HG03045 (cell line): ENCODE measurements at regions not wholly inside any gene's neighbourhood (a gene's known extent, or its start where the extent isn't known, plus 50 kb on each side); places are given as distances from the start of the nearest gene placed in this dataset.

Experiments
- ATAC-seq: cut with Tn5 transposase; IDR thresholded peaks from one replicate; pipeline ENCODE4 v1.9.1; 2021; ENCODE audit warnings: mild to moderate bottlenecking, moderate library complexity; ENCODE audit not compliant: unreplicated experiment

DNA sequence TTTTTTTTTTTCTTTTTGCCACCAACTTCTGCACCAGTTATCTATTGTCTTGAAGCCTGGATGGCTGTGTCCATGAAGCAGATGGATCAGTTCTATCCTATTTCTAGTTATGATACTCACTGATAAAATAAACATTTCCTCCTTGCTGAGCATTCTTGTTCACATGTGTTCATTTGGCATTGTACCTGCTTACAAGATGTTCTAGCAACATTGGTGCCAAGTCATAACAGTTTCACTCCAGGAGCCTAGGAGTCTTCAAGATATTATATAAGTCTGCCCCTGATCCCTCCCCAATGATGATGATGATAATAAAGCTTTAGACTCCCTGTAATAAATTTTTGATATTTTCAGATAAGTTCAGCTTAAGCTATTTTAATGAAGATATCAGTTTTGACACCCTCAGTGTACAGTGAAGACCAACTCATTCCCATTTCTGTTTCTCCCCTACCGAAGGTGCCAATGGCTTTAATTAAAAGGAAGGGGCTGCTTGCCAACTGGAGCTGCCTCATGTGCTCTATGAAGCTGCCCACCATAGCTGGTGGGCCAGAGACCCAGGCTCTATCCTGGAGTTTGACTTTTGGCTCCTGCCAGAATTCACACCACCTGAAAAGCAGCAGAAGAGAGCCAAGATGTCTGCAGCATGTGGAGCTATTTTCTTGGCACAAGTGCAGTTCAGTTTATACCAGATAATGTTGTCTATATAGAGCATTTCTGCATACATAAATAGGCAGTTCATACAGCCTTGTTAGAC is 265.4 kb upstream of the TET2 start:
- no peak for ATAC-seq

DNA sequence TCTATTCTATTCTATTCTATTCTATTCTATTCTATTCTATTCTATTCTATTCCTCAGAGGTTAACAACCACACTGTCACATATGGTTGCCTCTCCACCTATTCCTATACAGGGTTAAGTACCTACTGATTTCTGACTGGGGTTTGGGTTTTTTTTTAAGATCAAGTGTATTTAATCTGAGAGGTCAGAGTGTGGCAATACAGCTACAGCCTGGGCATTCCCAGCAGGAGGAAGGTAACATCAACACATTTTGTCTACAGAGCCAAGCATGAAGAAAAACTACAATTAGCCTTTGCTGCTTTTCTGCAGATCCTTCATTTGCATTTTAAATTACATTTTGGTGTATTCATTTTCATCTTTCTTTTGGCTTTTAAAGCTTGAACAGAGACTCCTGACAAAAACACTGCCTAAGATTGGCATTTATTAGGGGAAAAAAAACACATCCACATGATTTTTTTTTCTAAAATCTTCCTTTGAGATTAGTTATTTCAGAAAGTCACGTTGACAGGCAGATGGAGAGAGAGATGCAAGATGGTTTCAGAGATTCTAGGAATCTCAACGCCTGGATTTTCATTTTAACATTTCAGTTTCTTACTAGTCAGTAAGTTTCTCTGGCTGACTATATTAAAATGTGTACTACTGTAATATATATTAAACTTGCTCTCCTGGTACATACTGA is 255.9 kb upstream of the TET2 start:
- no peak for ATAC-seq

DNA sequence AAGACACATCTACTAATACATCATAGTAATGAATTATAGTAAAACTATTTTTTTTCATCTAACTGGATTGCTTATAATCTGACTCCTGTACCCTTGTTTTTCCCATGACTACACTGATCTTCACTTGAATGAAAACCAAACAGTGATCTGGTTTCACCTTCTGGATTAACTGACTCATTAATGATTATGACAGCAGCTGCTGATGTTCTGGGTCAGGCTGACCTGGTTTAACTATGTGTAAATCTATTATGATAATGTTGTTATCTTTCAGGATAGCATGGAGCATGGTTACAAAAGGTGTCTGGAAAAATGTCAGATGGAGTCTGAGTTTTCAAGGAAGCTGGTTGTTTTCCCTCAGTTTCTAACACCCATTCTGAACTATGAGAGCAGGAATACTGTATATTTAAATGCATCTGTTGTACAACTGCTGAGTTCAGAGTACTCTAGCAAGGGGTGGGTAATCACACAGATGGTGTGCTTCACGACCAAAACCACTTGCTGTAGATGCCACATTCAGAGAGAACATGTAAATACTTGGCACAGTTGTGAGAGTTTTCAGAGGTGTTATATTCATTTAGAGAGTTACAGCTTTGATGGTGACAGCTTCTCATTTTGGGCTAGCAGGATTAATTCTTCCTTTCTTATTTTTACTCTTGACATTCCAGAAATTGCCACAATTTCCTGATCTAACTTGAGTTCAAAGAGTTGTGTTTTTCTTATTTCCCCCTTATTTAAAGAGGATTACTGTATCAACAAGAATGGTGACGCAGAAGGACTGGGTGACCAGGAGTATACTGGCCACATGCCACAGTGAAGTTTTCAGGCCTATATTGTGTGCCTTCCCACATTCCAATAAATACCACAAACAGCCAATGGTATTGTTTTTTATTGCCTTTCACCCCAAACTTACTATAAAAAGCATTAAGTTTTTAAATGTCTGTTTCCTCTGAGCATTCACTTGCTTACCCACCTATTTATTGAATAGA is 249.7 kb upstream of the TET2 start:
- peak; percentile 71 for ATAC-seq

DNA sequence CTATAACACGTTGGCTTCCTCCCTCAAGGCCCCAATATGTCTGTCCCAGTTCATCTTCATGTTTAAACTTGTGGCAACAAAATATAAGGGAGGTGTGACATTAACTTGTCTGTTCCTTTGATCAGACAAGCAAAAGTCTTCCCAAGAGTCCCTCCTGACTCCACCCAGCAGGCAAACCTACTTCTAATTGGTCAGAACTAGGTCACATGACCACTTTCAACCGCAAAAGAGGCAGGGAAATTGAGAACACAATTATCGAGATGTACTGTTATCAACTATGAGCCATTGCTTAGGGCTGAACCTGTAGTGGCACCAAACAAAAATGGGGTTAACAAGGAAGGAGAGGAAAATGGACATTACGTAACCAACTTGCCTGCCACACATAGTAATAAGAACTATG is 246.8 kb upstream of the TET2 start:
- ATAC-seq: no peak

DNA sequence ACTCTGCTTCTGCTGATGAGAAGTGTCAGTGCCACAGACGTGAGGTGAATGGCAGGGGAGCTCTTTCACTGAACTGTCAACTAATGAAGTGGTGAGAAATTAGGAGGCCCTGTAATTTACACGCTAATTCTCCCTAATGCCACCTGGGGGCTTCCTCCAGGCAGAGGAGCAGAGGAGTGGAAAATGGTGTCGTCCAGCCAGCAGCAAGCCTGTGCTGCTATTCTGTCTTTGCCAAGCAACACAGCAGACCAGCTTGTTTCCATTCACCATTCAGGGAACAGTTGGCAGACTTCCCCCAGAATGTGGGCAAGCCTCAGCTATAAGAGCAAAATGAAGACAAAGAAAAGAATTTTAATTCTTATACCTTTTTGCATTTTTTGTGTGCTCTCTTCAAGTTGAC is 245.2 kb upstream of the TET2 start:
- no peak for ATAC-seq

DNA sequence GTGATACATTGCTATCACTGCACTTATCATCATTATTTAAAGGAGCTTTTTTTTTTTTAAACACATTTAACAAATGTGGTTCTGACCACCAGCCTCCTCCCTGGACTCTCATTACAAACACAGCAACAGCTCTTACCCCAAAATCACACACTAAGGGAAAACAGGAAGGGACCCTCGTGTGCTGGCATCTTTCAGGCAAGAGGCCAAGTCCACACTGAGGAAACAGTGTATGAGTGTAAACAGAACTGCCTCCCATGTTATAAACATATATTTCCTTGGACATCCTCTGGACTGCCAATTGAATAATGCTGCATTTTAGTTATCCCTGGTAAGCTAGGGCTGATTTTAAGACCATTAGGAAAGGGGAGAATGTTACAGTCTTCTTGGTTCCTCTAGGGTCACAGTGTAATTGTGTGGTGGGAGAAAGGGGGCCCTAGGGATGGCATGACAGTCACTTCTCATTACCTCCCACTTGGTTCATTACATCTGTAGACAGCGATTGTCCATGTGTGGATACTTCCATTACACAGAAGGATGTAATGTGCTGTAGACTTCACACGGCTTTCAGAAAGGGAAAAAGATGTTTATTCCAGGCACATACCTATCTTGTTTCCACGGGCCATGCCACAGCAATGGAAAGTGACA is 244.6 kb upstream of the TET2 start:
- ATAC-seq: no peak

DNA sequence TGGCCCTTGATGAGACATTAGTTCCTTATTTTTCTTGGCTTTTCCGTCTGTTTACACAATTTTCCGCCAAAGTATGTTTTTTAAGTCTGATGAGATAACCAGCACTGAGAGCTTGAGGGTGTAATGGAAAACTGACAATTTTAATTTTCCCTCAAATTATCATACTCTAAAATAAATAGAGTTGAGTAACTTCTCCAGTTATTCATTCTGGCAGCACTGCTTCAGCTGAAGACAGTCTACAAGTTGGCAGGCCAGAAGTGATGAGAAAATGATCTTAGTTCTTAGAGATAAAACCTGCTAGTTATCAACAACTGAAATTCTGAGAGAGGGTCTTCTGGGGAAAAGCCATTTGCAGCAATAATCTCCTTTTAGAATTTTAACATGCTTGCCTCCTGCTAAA is 241.6 kb upstream of the TET2 start:
- ATAC-seq: no peak

DNA sequence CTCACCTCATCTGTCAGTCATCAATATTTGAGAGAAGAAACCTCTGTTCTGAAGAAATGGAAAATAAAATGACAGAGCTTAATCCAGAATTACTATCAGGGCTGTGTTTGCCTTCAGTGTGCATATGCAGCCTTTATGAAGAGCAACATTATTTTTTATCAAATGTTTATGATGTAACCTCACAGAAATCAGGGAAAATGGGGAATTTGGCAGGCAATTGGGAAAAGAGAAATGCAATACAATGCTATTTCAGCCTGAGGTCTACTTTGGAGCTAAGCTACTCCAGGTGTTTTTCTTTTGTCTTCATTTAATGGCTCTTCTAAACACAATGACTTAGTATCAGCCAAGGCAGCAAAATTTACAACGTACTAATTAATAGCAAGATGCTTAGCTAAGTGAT is 241.1 kb upstream of the TET2 start:
- ATAC-seq: no peak

DNA sequence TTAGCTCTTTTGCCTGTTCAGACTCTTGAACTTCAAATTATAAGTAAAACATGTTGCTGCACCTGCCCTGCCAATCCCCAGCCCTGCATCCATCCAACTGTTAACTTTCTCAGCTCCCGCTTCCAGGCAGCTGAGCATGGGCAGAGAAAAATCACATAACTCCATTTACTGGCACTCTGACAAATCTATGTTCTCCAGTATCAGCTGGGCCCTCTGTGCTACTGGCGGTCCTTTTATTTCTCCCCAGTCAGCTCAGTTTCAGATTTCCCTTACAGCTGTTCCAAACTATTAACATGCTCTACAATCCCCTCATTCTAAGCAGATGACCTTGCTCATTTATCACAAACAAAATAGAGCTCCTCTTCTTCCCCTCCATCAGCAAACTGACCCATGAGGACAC is 240.4 kb upstream of the TET2 start:
- no peak for ATAC-seq

DNA sequence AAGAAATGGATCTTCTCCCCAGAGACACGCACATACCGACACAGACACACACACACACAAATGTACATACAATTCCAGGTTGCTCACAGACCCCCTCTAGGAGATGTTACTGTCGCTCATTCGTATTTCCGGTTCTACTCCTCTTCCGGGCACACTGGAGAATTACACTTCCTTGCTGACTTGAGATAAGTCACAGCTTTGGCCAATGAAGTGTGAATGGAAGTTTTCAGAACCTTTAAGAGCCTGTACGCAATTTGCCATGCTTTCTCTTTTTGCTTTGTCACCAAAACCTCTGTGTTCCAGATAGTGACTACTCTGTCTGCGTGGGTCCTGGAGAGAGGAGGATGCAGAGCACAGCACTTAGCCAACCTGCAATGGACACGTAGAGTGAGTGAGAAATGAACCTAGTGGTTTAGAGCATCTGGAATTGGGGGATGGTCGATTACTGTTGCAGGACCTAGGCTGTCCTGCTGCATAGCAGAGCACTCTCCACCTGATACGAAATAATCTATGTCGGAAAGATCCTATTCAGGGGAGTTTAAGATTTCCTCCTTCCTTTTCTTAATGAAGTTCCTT is 239.5 kb upstream of the TET2 start:
- ATAC-seq: no peak

DNA sequence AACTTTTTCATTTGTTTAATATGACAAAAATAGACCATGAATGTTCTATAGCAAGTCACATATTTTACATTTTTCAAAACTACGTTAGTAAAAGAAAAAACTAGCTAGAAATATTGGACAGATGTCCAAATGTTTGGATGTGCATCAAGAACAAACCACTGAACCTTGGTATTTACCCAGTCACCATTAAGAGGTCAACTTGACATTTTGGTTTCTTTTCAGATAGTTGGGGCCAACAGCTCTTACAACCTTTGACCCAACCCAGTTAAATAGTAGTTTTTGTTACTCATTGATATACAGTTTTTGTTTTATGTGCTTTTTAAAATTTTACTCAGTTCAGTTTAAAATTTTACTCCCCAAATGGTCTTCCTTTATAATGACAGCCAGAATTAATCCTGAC is 238.7 kb upstream of the TET2 start:
- ATAC-seq: no peak

DNA sequence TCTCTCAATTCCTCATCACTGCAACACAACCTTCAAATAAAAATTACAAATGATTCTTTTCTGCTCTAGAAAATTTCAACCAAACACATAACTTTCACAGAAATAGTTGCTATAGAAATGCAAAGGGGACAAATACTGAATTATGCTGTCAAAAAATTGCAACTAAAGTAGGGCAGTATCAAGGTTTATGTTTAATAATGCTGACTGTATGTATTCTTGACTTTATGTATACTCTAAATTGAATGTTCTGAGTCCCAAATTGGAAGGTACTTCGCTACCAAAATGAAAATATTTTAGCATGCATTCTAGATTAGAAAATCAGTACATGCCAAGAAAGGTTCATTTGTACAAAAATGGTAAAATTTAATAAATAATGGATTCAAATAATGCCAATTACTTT is 237.3 kb upstream of the TET2 start:
- no peak for ATAC-seq

DNA sequence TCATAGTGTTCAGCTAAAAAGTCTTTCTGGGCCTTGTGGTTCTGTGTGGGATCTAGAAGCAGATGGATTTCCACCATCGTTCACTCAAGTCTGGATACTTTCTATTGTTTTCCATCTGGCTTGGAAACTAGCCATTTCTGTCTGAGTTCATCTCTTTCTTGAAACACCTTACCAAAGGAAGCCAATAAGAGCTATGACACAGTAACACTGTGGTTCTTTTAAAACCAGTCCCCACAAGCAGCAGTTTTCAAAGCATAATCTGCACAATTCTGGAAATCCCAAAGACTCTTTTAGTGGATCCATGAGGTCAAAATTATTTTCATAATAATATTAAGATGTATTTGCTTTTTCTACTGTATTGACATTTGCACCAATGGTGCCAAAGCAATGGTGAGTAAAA is 234.2 kb upstream of the TET2 start:
- no peak for ATAC-seq

DNA sequence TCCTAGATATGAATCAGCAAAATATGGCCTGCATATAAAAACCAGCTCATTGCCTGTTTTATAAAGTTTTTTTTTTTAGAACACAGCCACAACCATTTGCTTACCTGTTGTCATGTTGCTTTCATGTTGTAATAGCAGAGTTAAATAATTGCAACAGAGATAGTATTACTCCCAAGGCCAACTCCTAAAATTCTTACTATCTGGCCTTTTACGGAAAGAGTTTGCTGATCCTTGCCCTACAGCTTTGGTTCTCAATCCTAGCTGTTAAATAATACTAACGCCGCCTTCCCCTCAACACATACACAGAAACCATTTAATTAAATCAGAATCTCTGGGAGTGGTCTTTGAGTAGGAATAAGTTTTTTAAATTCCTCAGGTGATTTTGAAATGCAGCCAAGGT is 231.3 kb upstream of the TET2 start:
- ATAC-seq: no peak

DNA sequence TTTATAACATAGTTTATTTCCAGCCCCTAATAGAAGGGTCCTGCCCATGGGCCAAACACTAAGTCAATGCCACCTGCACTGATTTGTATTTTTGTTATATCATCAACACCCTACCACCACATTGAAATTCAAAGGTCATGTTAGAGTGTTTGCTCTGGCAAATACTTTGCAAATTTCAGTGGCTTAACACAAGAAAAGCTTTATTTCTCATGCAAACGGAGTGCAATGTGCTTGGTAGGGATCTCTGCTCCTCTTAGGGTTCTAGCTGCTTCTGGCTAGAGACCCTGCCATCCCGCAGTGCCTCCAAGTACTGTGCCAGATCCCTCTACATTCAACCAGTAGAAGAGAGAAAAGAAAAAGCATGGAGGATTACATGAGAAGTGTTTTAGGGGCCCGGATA is 230.8 kb upstream of the TET2 start:
- ATAC-seq: no peak

DNA sequence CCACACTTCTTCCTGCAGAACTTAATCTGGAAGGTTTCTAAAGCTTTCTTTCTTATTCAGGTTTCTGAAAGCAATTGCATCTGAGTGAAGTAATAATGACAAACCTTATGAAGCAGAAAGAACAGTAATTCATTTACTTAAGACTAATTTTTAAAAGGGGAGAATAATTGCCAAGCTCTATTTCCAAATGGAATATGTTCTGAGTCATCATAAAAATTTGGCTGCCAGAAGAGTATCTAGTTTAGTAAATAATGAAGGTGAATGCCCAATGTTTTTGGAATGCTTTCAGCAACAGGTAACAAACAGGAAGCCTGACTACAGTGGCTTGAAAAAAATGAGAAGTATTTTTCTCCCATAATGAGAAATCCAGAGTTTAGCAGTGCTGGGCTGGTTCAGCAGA is 227.3 kb upstream of the TET2 start:
- no peak for ATAC-seq

DNA sequence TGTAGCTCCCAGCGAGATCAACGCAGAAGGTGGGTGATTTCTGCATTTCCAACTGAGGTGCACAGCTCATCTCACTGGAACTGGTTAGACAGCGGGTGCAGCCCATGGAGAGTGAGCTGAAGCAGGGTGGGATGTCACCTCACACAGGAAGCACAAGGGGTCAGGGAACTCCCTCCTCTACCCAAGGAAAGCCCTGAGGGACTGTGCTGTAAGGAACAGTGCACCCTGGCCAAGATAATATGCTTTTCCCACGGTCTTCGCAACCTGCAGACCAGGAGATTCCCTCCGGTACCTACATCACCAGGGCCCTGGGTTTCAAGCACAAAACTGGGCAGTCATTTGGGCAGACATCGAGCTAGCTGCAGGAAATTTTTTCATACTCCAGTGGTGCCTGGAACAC is 216.4 kb upstream of the TET2 start:
- peak; percentile 14 for ATAC-seq

DNA sequence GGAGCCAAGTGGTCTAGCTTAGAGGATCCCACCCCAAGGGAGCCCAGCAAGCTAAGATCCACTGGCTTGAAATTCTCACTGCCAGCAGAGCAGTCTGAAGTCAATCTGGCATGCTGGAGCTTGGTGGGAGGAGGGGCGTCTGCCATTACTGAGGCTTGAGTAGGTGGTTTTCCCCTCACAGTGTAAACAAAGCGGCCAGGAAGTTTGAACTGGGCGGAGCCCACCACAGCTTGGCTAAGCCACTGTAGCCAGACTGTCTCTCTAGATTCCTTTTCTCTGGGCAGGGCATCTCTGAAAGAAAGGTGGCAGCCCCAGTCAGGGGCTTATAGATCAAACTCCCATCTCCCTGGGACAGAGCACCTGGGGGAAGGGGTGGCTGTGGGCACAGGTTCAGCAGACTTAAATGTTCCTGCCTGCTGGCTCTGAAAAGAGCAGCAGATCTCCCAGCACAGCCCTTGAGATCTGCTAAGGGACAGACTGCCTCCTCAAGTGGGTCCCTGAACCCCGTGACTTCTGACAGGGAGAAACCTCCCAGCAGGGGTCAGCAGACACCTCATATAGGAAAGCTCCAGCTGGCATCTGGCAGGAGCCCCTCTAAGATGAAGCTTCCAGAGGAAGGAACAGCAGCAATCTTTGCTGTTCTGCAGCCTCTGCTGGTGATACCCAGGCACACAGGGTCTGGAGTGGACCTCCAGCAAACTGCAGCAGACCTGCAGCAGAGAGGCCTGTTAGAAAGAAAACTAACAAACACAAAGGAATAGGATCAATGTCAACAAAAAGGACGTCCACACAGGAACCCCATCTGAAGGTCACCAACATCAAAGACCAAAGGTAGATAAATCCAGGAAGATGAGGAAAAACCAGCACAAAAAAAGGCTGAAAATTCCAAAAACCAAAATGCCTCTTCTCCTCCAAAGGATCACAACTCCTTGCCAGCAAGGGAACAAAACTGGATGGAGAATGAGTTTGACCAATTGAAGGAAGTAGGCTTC is 215.6 kb upstream of the TET2 start:
- ATAC-seq: peak; percentile 84

DNA sequence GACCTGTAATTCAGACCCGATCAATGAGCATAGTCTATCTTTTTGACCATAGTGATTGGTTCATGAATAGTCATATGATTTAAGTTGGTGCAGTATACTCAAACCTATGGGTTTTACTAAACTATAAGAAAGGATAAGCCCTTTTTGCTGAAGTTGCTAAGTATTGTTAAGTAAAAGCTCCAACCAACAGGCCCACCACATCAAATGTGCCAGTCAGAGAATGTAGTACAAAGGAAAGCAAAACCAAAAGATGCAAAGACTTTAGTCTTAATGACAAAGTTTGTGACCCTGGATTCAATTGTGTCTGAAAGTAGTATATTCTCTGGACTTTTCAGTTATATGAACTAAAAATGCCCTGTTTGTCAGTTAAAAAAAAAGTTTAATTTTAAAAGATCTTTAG is 208.1 kb upstream of the TET2 start:
- ATAC-seq: no peak

DNA sequence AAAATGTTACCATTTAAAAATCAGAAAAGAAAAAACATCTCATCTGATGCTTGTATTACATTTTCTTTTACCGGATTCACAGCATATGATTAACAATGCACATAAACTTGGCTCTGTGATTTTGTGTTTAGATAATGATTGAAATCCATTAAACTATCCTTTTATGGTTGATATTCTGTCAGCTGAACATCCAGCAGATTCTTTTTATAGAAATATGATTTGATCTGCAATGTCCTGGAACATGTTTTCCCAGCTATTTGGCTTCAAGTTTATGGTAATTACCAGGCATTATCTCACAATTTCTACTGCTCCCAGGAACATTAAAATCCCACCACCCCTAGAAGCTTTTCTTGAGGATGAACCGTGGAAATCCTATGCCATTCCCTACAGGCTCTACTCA is 205.7 kb upstream of the TET2 start:
- no peak for ATAC-seq
